GM21576 (cell line): ENCODE measurements at regions not wholly inside any gene's neighbourhood (a gene's known extent, or its start where the extent isn't known, plus 50 kb on each side); places are given as distances from the start of the nearest gene placed in this dataset.

Source experiments
- ATAC-seq: cut with Tn5 transposase; IDR thresholded peaks from one replicate; pipeline ENCODE4 v1.9.1; 2021; ENCODE audit warnings: mild to moderate bottlenecking, moderate library complexity; ENCODE audit not compliant: unreplicated experiment

DNA sequence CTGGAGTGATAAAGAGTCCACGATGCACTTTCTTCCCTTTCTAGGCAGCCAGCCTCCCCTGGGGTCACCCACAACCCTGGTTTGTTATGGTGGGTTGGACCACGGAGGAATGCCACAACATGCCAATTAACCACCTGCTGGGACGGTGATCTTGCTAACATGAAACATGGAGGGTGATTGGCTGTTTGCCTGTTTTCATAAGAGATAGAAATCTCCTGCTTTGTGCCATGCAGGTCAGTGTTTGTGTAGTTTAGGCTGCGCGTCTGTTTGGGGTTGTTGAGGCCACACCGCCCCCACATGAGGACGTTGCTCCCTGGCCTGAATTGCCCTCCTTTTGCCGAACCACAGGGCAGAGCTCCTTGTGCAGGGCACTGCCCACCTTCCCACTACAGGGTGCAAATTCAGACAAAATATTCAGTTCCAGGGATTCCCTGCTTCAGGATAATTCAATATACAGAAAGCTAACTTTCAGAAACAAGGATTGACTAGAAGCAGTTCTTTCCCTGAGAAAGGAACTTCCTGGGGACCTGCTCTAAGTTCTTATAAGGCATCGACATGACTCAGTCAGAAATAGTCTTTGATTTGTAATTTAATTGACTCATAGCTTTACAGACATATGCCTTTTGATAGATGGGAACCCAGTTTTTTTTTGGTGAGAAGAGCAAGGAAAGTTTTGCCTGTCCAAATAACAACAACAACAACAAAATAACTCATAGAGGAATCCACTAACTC is 427.6 kb downstream of the GADD45G start:
- ATAC-seq, result no peak

DNA sequence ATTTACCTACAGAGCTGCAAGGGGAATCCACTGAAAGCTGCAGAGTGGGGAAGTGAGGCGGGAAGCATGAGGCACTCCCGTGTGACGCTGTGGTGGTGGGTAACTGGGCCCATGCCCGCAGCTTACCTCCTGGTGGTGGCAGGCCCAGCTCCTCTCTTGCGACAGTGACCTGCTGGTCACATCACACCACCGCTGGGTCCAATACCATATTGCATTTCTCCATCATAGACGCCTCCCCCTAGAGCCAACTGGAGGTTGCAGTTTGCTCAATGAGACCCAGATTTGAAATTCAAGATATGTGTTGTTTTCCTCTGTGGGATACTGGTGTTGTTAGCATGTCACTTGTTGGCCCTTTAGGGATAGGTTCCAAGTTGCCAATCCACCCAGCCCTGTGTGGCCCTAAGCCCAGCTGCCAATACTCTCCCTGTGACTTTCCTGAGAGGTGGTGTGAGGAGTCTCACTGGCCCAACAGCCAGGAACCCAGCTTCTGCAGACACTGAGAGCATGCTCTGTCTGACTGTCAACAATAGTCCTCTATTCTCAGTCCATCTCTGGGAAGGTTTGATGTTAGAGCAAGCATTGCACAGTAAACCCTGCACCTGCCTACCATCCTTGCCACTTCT is 428.3 kb downstream of the GADD45G start:
- ATAC-seq, result no peak

DNA sequence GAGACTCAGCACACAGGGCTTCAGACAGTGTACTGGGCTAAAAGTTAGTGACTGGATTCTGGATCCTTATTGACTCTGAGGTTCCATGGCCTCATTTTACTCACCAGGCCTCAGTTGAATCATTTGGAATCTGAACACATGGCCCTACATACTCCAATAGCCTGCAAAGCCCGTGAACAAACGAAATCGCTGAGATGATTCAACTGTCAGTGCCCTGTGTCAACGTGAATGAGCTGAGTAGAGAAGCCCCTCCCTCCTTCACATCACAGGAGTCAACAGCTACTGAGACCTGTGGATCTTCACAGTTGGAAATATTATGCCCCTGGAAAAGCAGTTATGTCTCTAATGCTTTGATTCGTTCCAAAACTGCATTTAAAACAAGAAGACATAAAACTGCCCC is 429.3 kb downstream of the GADD45G start:
- no peak for ATAC-seq

DNA sequence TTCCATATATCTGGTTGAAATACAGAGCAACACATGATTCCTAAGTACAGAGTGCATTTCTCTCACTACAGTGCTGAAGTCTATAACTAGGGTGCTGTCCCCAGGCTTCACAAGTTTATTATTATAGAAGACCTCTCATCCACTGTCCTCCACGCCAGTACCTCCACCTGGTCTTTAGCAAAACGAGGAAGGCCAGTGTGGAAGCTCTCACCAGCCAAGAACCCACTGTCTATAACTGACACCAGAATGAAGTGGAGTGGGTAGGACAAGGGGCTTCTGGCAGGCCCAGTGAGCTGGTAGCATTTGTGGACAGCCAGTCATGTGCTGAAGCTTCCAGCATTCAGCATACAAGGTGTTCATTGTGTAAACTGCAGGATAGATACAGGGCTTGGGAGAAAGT is 430.7 kb downstream of the GADD45G start:
- no peak for ATAC-seq

DNA sequence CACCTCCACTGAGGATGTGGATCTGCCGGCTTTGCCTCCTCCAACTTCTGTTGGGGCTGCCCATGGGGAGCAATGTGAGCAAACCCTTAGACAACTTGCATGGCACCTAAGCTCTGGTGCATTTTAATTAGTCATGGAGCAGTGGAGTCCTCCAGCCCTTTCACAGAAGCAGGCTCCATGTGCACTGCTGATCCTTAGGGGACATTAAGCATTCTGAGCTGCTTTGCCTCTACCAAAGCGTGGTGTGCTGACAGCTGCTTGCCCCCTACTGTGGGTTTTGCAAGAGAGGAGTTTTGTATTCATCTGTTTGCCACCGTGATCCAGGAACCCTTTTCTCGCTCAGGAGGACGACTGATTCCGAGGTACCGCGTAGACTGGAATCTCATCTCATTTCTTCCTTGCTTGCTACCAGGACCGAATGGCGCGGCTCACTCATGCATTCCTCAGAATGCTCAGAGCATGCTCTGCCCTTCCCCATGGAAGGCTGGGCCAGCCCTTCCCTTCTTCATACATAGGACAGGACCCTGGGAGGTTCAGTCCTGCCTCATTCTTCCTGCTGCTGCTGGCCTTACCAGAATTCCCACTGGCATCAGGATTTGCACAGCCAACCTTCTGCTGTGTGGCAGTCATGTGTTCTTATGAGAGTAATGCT is 432.5 kb downstream of the GADD45G start:
- ATAC-seq, result no peak

DNA sequence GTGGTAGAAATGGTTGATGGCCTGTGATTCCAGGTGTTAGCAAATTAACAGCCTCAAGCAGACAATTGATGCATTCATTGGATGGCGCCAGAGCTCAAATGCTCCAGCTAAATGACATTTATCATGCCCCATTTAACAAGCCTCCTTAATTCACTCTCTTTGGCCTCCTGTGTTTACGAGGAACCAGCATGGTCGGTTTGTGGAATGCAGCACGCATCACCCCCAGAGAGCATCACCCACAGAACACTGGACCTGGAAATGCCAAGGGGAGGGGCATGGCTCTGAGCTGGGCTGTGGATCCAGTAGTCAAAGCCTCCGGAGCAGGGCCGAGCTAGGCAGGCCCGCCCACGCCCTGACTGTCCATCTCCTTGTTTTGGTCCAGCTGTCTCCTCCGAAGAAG is 434.0 kb downstream of the GADD45G start:
- ATAC-seq, result no peak

DNA sequence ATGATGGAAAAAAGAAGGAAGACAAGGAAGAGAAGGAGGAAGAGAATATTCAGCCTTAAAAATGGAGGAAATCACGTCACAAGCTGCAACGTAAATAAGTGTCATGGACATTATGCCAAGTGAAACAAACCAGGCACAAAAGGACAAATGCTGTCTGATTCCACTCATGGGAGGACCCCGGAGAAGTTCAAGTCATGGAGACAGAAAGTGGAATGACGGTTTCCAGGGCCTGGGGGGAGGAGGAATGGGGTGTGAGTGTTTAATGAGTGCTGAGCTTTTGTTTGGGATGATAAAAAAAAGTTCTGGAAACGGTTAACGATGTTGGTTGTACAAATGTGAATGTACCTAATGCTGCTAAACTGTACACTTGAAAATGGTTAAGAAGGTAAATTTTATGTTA is 439.5 kb downstream of the GADD45G start:
- no peak for ATAC-seq

DNA sequence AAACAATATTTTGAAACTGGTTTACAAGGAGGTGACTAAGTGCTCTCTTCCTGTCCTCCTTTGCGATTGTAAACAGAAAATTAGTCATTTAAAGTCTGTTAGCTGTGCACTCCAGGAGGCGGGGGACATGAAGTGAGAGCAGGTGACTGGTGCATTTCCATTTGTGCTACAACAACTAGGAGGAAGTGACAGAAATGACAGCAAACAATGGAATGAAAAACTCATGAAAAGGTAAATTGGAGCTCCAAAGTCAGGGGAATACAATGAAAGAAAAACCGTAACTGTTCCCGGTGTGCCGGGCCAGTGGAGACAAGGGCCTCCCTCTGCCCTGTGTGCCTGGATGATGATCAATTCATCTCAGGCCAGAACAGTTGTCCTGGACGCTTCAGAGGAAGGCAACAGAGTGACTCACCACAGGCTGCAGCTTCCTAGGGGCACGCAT is 439.9 kb downstream of the GADD45G start:
- ATAC-seq, result no peak

DNA sequence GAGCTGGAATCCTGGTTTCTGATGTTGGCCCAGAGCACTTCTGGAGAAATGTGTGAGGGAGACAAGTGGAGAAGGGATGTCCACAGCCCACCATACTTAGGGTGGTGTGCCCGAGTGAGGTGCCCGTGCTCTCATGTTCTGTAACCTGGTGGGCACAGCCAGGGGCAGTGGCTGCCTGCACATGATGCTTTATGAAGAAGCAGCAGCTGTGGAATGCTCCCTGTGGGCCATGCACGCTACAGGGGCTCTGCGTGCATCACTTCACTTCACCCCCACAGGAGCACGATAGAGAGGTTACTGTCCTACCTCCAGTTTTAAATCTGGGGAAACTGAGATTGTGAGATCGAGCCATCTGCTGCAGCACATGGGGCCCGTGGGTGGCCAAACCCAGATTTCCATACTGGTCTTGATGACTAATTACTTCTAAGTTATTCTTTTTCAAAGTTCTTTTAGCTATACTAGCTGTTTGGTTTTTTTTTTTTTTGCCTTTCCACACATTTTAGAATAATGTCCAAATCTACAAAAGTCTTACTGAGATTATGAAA is 441.6 kb downstream of the GADD45G start:
- no peak for ATAC-seq

DNA sequence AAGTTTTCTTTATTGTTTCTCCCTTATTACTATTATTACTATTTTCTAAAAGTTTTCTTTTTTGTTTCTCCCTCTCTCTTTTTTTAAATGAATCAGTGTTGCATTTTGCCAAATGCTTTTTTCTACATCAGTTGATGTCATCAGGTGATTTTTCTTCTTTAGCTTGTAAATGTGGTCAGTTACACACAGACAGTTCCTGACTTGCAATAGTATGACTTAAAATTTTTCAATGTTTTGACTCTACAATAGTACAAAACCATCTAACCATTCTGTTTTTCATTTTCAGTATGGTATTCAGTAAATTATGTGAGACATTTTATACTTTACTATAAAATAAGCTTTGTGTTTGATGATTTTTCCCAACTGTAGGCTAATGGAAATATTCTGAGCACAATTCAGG is 443.0 kb downstream of the GADD45G start:
- ATAC-seq, result no peak

DNA sequence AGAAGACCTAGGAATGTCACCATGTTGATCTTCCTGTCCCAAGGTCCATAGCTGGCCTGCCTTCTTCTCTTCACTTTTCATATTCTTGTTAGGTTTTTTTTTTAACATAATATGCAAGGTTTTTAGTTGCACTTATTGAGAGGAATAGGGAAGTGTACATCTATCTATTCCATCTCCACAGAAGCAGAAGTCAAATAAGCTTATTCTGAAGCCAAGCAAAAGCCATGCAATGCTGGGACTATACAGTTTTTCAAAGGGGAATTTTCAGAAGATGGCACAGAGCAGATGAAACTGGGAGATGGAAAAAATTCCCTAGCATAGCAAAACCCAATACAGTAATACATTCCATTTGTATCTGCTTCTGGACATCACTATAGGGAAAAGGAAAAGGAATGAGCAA is 447.6 kb downstream of the GADD45G start:
- ATAC-seq, result no peak

DNA sequence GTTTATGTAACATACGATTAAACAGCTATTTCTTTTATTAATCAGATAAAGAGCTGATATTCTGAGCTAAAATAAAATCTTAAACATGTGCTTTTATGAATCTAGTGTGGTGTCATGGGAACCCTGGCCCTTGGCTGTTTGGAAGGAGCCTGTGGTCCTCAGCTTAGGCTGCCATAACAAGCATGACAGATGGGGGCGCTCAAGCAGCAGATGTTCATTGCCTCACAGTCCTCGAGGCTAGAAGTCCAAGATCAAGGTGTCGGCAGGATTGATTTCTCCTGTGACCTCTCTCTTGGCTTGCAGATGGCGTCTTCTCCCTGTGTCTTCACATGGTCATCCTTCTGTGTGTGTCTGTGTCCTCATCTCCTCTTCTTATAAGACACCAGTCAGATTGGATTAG is 448.2 kb downstream of the GADD45G start:
- ATAC-seq, result no peak

DNA sequence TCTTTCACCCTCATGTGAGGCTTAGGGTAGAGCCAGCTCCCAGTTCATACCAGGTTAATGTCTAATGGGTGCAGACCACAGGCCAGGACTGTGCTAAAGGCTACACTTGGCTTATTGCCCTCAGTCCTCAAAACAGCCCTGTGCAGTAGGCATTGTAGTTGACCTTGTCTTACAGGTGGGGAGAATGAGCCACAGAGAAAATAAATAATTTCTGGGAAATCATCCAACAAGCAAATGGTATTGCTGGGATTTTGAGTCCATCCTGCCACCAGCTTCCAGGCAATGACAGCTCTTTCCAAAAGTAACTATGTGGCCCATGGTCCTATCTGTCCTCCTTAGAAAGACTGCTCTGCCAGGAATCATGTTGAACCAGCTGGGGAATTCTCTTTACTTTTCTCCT is 450.0 kb downstream of the GADD45G start:
- no peak for ATAC-seq

DNA sequence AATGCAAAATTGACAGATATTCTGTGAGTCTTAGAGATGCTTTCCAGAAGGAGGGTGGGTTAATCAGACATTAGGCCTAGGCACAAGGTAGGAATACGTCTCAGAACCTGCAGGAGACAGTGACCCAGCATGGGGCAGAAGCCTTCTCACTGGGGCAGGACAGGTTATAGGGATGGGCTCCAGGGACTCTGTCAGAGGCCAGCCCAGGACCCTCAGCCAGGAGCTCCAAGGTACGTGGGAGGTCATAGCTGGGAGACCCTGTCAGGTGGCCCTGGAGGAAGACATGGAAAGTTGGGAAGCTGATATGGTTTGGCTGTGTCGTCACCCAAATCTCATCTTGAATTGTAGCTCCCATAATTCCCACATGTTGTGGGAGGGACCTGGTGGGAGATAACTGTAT is 450.4 kb downstream of the GADD45G start:
- no peak for ATAC-seq

DNA sequence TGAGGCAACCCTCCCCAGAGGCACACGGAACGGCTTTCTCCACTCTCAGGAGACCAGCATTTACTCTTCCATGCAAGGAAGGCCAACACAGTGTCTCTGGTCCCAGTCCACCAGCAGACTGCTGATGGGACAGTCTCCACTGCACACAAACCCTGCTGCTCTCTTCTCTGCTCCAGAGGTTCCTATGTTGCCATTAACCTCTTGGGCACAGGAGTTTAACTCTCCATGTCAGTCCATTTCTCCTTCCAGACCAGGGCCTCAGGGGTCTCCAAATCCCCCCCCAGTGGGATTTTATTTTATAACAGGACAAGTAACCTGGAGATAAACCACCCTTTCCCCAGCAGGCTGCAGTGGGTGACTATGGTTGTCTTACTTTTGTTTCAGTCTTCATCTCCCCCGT is 452.5 kb downstream of the GADD45G start:
- no peak for ATAC-seq

DNA sequence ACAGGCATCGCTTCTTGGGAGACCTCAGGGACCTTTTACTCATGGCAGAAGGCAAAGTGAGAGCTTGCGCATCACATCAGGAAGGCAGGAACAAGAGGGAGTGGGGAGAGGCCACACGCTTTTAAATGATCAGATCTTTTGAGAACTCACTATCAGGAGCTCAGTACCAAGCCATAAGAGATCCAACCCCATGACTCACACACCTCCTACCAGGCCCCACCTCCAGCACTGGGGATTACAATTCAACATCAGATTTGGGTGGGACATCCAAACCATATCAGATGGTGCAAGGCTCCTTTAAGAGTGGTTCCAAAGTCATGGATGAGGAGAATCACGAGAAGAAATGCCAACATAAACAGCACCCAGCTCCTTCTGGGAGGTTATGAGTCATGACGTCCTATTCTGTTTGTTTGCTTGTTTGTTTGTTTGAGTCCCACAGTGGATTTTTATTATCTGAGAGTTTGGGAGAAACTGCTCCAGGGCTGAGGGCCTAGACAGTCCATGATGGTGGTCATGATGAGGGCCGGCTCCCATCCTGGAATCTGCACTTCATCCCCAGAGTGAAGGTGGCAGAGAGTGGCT is 453.5 kb downstream of the GADD45G start:
- ATAC-seq, result no peak

DNA sequence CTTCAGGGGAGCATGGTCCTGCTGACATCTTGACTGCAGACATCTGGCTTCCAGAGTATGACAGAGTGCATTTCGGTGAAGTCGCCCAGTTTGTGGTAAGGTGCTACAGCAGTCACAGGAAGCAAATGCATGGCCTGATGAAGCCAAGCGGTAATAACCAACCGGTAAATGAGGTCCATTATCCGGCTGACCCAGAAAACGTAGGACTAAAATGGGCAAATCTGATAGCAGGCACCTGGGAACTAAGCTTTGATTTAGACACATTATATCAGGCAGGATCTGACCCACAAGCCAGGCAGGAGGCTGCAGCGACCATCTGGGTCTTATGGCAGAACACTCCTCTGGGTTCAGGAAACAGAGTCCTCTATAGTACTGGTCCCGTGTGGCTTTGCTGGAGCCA is 454.6 kb downstream of the GADD45G start:
- no peak for ATAC-seq

DNA sequence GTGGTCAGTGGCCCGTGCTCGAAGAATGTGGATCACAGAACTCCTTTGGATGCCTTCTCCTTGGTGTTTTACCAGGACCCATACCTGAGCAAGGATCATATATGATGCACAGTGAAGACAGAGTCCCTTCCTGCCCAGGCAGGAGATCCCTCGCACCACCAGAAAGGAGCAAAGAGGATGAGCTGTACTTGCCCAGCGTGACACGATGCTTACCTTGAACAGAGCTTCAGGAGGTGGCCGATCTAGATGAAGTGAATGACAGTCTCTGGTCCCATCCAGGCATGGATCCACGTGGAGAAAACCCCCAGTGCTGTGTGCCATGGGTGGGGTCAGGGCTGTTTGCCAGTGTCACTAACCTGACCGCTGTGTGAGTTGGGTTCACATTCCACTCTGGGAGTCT is 455.4 kb downstream of the GADD45G start:
- ATAC-seq, result no peak

DNA sequence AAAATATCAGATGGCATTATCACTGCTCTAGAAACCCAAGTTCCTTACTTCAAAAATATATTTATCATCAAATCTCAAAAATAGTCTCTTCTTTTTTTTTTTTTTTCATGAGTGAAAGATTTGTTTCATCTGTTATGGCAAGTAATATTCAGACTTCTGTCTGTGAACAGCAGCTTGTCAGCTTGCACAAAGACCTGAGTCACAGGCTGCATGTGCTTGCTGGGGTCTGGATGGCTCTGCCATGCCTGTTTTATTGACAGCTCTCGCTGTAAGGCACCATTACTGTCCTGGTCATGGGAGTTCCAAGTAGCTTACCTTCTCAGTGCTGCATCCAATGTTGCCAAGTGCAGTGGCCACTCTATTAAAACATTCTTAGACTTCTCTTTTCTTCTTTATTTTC is 456.4 kb downstream of the GADD45G start:
- ATAC-seq, result no peak

DNA sequence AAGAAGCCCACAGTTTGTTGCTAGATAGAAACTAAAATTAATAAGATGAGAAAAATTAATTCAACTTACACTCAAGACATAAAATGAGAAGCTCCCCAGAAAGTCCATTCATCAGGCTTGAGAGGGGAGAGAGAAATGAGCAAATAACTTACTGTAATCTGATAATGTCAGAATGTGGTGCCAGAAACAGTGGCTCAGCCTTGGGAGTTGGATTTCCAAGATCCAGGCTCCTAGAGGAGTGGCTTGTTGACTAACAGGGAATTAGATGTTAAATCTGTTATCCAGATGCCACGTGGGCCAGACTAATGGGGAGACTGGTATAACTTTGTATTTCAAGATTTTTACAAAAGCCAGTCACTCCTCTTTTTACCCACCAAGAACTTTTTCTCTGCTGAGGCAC is 458.2 kb downstream of the GADD45G start:
- ATAC-seq, result no peak

DNA sequence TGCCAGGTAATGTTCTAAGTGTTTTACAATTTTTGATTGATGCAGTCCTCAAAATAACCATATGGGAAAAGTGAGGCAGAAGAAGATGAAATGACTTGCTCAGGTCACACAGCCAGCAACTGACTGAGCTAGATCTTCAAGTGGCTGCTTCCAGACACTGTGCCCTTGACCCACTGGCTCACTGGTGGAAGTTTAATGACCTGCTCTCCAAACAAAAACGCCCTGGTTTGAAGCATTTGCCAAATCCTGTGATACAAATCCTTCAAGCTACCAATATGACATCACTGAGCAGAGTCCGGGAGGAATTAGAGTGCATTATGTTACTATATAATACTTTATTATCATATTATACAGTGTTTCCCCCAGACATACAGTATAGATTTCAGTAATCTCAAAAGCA is 459.4 kb downstream of the GADD45G start:
- no peak for ATAC-seq

DNA sequence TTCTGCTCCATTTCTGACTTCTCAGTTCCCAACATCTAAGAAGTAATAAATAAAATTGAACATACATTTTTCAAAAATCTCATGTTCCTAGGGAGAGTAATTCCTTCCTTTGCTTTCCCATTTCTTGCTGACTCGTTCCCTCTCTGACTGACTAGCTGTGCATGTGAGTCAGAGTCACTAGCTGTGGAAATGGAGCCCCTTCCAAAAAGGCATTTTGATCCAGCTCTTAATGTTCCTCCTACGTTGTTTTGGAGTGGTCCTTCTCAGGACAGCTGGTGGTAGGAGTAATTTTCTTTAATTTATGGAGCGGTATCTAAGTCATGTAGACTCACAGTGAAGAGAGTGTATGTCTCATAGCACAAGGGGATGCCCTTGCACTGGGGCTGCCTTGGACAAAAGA is 460.2 kb downstream of the GADD45G start:
- no peak for ATAC-seq
